Liver (tissue), 8 donors: ENCODE measurements at regions not wholly inside any gene's neighbourhood (a gene's known extent, or its start where the extent isn't known, plus 50 kb on each side); places are given as distances from the start of the nearest gene placed in this dataset.

Experiments used
- DNase-seq: peaks from one replicate; pipeline ENCODE4 v3.0.0-alpha.2; 2017; ENCODE audit warnings: low spot score
- H3K27ac ChIP-seq, 2 donors: one replicate each; pipeline ENCODE4 v1.7.0; 2013; ENCODE audit warnings: inconsistent platforms in 2 of 2, low read length in 2 of 2, control low read depth in 1 of 2, low read depth in 1 of 2, mild to moderate bottlenecking in 1 of 2
- H3K27me3 ChIP-seq, 4 donors: one replicate each; pipeline versions ENCODE4 v1.6.1 to v1.7.0; 2013; ENCODE audit warnings: low read length in 3 of 4, inconsistent platforms in 1 of 4, mild to moderate bottlenecking in 1 of 4, moderate library complexity in 1 of 4; ENCODE audit not compliant: control insufficient read depth in 4 of 4, insufficient read depth in 4 of 4
- H3K36me3 ChIP-seq, 4 donors: one replicate each; pipeline versions ENCODE4 v1.6.1 to v1.7.0; 2013; ENCODE audit warnings: low read length in 3 of 4, mild to moderate bottlenecking in 3 of 4, low read depth in 1 of 4, moderate library complexity in 1 of 4; ENCODE audit not compliant: control insufficient read depth in 4 of 4, insufficient read depth in 3 of 4
- H3K4me1 ChIP-seq, 4 donors: one replicate each; pipeline versions ENCODE4 v1.6.1 to v1.7.0; 2013; ENCODE audit warnings: low read length in 3 of 4, mild to moderate bottlenecking in 3 of 4, moderate library complexity in 1 of 4; ENCODE audit not compliant: control insufficient read depth in 4 of 4, insufficient read depth in 4 of 4
- H3K4me3 ChIP-seq, 3 donors: one replicate each; pipeline versions ENCODE4 v1.6.1 to v1.7.0; 2013; ENCODE audit warnings: low read length in 3 of 3, control low read depth in 1 of 3, low read depth in 1 of 3, mild to moderate bottlenecking in 1 of 3
- H3K9ac ChIP-seq, 2 donors: one replicate each; pipeline ENCODE4 v1.7.0; 2013; ENCODE audit warnings: low read length in 2 of 2, mild to moderate bottlenecking in 2 of 2, moderate library complexity in 2 of 2, control low read depth in 1 of 2, low read depth in 1 of 2
- H3K9me3 ChIP-seq, 4 donors: one replicate each; pipeline versions ENCODE4 v1.6.1 to v1.7.0; 2013; ENCODE audit warnings: low read length in 3 of 4; ENCODE audit not compliant: control insufficient read depth in 4 of 4
- EGR1 ChIP-seq, 2 donors: IDR thresholded peaks; 2 replicates each; pipeline ENCODE4 v1.6.1; 2016 to 2018; ENCODE audit warnings: antibody characterized with exemption in 2 of 2, low read depth in 2 of 2
- FOXA1 ChIP-seq: IDR thresholded peaks from 2 replicates; pipeline ENCODE4 v1.6.1; 2016; ENCODE audit warnings: antibody characterized with exemption
- FOXA2 ChIP-seq: IDR thresholded peaks from 2 replicates; pipeline ENCODE4 v1.6.1; 2016; ENCODE audit warnings: antibody characterized with exemption
- GABPA ChIP-seq, 2 donors: IDR thresholded peaks in 1 of 2; conservative IDR thresholded peaks in 1 of 2; 2 replicates each; pipeline ENCODE4 v1.6.1; 2016; ENCODE audit warnings: antibody characterized with exemption in 2 of 2, mild to moderate bottlenecking in 1 of 2, moderate library complexity in 1 of 2
- HNF4A ChIP-seq, 2 donors: conservative IDR thresholded peaks; 2 replicates each; pipeline ENCODE4 v1.6.1; 2016; ENCODE audit warnings: antibody characterized with exemption in 2 of 2, mild to moderate bottlenecking in 2 of 2
- HNF4G ChIP-seq: IDR thresholded peaks from 2 replicates; pipeline ENCODE4 v1.6.1; 2016; ENCODE audit warnings: antibody characterized with exemption
- JUND ChIP-seq, 2 donors: IDR thresholded peaks; 2 replicates each; pipeline ENCODE4 v1.6.1; 2016; ENCODE audit warnings: antibody characterized with exemption in 2 of 2
- NR2F2 ChIP-seq: IDR thresholded peaks from 2 replicates; pipeline ENCODE4 v1.6.1; 2016; ENCODE audit warnings: antibody characterized with exemption
- RAD21 ChIP-seq, 2 donors: IDR thresholded peaks; 2 replicates each; pipeline ENCODE4 v1.6.1; 2016; ENCODE audit warnings: antibody characterized with exemption in 2 of 2, mild to moderate bottlenecking in 2 of 2
- RXRA ChIP-seq, 2 donors: IDR thresholded peaks; 2 replicates each; pipeline ENCODE4 v1.6.1; 2017 to 2018; ENCODE audit warnings: antibody characterized with exemption in 2 of 2, mild to moderate bottlenecking in 1 of 2
- SP1 ChIP-seq: IDR thresholded peaks from 2 replicates; pipeline ENCODE4 v1.6.1; 2018; ENCODE audit warnings: antibody characterized with exemption, mild to moderate bottlenecking
- TAF1 ChIP-seq: conservative IDR thresholded peaks from 2 replicates; pipeline ENCODE4 v1.6.1; 2016; ENCODE audit warnings: antibody characterized with exemption, mild to moderate bottlenecking
- YY1 ChIP-seq: IDR thresholded peaks from 2 replicates; pipeline ENCODE4 v1.6.1; 2016; ENCODE audit warnings: antibody characterized with exemption, mild to moderate bottlenecking
- WGBS: extraction: QIAGEN DNeasy Blood & Tissue Kit; methylation state at CpG from one replicate; pipeline ENCODE4 v1.1.7; 2013; 5-methylcytosine and 5-hydroxymethylcytosine counted together
- TF ChIP-seq, protein P1 (sequence below): IDR thresholded peaks from 2 replicates; pipeline ENCODE4 v1.6.1; 2016; ENCODE audit warnings: antibody characterized with exemption
- TF ChIP-seq, protein P2 (sequence below): IDR thresholded peaks from 2 replicates; pipeline ENCODE4 v1.6.1; 2016; ENCODE audit warnings: antibody characterized with exemption
- TF ChIP-seq, protein P3 (sequence below): fragments of 150-350 bp; IDR thresholded peaks from 2 replicates; pipeline ENCODE4 v1.5.1; 2017; ENCODE audit warnings: improper control_type of control experiment, low read depth, low read length; ENCODE audit not compliant: missing input control
- TF ChIP-seq, protein P4 (sequence below): IDR thresholded peaks from 2 replicates; pipeline ENCODE4 v1.6.1; 2016; ENCODE audit warnings: antibody characterized with exemption, mild to moderate bottlenecking
- TF ChIP-seq, protein P5 (sequence below): IDR thresholded peaks from 2 replicates; pipeline ENCODE4 v1.6.1; 2016; ENCODE audit warnings: antibody characterized with exemption
- donor health status: healthy.
- donor health status: healthy.
- donor health status: healthy.
- donor health status: healthy.
- donor health status: healthy.

DNA sequence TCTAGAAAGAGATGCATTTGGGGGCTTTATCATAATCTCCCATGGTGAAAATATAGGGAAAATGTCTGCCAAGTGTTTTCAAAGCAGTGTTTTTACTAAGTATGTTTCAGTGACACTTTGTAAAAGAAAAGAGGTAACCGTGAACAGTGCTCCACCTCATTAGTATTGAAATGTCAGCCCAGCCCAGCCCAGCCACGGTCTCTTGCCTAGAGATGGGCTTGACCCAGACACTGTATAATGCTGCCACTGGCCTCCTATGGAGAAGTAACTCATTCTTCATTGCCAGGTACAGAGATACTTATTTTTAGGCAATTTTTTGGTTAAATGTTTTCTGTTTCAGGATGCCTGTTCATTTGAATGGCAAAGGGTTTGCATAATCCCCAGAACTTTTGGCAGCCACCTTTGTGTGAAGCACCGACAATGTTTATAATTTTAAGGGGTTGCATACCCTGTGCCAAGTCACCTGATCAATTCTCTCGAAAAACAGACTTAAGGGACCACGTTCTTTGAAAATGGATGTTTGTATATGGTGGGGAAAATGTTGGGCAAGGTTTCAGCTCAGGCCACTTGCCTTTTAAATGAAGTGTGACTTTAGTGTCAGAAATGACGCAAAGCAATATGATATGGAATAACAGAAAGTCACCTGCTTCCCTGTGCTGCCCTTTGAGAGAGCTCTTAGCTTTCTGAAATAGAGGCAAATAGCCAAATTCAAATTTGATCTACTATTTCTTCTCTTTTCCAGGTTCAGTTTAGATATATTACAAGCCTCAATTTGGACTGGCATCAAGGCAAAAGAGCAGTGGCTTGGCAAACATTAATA lies 314.5 kb upstream of the RGPD4 start:
- whole genome bisulfite sequencing: 68% methylated on average over 6 of the region's 6 CpGs

More for the DNA sequence above, 314.5 kb upstream of the RGPD4 start:
- Histone ChIP-seq H3K9ac (no peak overlapping the region), H3K27ac (no peak overlapping the region), H3K9me3 (no peaks in the 10 kb centered on the region), H3K4me1 (no peaks in the 10 kb centered on the region), H3K27me3 (no peaks in the 10 kb centered on the region), H3K36me3 (no peaks in the 10 kb centered on the region), H3K4me3 (no peak overlapping the region)
- DNase-seq: no peak
- no peak for TF ChIP-seq GABPA (IDR thresholded peaks at IDR 0.05 in 1 of 2, conservative IDR thresholded peaks at IDR 0.05 in 1 of 2)
- TF ChIP-seq, protein P1, sequence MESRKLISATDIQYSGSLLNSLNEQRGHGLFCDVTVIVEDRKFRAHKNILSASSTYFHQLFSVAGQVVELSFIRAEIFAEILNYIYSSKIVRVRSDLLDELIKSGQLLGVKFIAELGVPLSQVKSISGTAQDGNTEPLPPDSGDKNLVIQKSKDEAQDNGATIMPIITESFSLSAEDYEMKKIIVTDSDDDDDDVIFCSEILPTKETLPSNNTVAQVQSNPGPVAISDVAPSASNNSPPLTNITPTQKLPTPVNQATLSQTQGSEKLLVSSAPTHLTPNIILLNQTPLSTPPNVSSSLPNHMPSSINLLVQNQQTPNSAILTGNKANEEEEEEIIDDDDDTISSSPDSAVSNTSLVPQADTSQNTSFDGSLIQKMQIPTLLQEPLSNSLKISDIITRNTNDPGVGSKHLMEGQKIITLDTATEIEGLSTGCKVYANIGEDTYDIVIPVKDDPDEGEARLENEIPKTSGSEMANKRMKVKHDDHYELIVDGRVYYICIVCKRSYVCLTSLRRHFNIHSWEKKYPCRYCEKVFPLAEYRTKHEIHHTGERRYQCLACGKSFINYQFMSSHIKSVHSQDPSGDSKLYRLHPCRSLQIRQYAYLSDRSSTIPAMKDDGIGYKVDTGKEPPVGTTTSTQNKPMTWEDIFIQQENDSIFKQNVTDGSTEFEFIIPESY: no peak
- TF ChIP-seq, protein P2, sequence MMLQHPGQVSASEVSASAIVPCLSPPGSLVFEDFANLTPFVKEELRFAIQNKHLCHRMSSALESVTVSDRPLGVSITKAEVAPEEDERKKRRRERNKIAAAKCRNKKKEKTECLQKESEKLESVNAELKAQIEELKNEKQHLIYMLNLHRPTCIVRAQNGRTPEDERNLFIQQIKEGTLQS: no peak
- TF ChIP-seq, protein P3, sequence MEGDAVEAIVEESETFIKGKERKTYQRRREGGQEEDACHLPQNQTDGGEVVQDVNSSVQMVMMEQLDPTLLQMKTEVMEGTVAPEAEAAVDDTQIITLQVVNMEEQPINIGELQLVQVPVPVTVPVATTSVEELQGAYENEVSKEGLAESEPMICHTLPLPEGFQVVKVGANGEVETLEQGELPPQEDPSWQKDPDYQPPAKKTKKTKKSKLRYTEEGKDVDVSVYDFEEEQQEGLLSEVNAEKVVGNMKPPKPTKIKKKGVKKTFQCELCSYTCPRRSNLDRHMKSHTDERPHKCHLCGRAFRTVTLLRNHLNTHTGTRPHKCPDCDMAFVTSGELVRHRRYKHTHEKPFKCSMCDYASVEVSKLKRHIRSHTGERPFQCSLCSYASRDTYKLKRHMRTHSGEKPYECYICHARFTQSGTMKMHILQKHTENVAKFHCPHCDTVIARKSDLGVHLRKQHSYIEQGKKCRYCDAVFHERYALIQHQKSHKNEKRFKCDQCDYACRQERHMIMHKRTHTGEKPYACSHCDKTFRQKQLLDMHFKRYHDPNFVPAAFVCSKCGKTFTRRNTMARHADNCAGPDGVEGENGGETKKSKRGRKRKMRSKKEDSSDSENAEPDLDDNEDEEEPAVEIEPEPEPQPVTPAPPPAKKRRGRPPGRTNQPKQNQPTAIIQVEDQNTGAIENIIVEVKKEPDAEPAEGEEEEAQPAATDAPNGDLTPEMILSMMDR: no peak
- no peak for TF ChIP-seq TAF1
- TF ChIP-seq RAD21 (IDR thresholded peaks at IDR 0.05): no peak
- no peak for TF ChIP-seq NR2F2
- no peak for TF ChIP-seq EGR1 (IDR thresholded peaks at IDR 0.05; ENCODE audit: low read depth in 2 of 2)
- no peak for TF ChIP-seq JUND (IDR thresholded peaks at IDR 0.05)
- TF ChIP-seq RXRA (IDR thresholded peaks at IDR 0.05): no peak
- no peak for TF ChIP-seq HNF4A (conservative IDR thresholded peaks at IDR 0.05)
- TF ChIP-seq SP1: no peak
- TF ChIP-seq FOXA1: no peak
- no peak for TF ChIP-seq HNF4G
- no peak for TF ChIP-seq YY1
- TF ChIP-seq, protein P4, sequence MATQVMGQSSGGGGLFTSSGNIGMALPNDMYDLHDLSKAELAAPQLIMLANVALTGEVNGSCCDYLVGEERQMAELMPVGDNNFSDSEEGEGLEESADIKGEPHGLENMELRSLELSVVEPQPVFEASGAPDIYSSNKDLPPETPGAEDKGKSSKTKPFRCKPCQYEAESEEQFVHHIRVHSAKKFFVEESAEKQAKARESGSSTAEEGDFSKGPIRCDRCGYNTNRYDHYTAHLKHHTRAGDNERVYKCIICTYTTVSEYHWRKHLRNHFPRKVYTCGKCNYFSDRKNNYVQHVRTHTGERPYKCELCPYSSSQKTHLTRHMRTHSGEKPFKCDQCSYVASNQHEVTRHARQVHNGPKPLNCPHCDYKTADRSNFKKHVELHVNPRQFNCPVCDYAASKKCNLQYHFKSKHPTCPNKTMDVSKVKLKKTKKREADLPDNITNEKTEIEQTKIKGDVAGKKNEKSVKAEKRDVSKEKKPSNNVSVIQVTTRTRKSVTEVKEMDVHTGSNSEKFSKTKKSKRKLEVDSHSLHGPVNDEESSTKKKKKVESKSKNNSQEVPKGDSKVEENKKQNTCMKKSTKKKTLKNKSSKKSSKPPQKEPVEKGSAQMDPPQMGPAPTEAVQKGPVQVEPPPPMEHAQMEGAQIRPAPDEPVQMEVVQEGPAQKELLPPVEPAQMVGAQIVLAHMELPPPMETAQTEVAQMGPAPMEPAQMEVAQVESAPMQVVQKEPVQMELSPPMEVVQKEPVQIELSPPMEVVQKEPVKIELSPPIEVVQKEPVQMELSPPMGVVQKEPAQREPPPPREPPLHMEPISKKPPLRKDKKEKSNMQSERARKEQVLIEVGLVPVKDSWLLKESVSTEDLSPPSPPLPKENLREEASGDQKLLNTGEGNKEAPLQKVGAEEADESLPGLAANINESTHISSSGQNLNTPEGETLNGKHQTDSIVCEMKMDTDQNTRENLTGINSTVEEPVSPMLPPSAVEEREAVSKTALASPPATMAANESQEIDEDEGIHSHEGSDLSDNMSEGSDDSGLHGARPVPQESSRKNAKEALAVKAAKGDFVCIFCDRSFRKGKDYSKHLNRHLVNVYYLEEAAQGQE: no peak
- TF ChIP-seq, protein P5, sequence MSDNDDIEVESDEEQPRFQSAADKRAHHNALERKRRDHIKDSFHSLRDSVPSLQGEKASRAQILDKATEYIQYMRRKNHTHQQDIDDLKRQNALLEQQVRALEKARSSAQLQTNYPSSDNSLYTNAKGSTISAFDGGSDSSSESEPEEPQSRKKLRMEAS: no peak
- no peak for TF ChIP-seq FOXA2
